Osteocyte (in vitro differentiated cells): ENCODE measurements at regions not wholly inside any gene's neighbourhood (a gene's known extent, or its start where the extent isn't known, plus 50 kb on each side); places are given as distances from the start of the nearest gene placed in this dataset.

Experiments
- DNase-seq: peaks from one replicate; pipeline ENCODE4 v3.0.0; 2021; ENCODE audit warnings: mixed read lengths; ENCODE audit not compliant: unreplicated experiment; ENCODE audit errors: extremely low spot score
- H3K27ac Mint-ChIP-seq: one replicate; pipeline ENCODE4 v1.8.0; 2021; ENCODE audit warnings: mild to moderate bottlenecking, mixed read lengths; ENCODE audit not compliant: unreplicated experiment
- H3K27me3 Mint-ChIP-seq: one replicate; pipeline ENCODE4 v1.8.0; 2021; ENCODE audit warnings: mixed read lengths; ENCODE audit not compliant: unreplicated experiment
- H3K36me3 Mint-ChIP-seq: one replicate; pipeline ENCODE4 v1.8.0; 2021; ENCODE audit warnings: mixed read lengths; ENCODE audit not compliant: unreplicated experiment
- H3K4me1 Mint-ChIP-seq: one replicate; pipeline ENCODE4 v1.8.0; 2021; ENCODE audit warnings: mixed read lengths; ENCODE audit not compliant: unreplicated experiment
- H3K4me3 Mint-ChIP-seq: one replicate; pipeline ENCODE4 v1.8.0; 2021; ENCODE audit warnings: mild to moderate bottlenecking, moderate library complexity, mixed read lengths; ENCODE audit not compliant: unreplicated experiment
- H3K9me3 Mint-ChIP-seq: one replicate; pipeline ENCODE4 v1.8.0; 2021; ENCODE audit warnings: mixed read lengths; ENCODE audit not compliant: unreplicated experiment
- CTCF ChIP-seq: fragments of 200-600 bp; sonication (generic); IDR thresholded peaks from 2 replicates; pipeline ENCODE4 v1.5.0; 2021; ENCODE audit warnings: antibody characterized with exemption, mild to moderate bottlenecking, moderate library complexity

DNA sequence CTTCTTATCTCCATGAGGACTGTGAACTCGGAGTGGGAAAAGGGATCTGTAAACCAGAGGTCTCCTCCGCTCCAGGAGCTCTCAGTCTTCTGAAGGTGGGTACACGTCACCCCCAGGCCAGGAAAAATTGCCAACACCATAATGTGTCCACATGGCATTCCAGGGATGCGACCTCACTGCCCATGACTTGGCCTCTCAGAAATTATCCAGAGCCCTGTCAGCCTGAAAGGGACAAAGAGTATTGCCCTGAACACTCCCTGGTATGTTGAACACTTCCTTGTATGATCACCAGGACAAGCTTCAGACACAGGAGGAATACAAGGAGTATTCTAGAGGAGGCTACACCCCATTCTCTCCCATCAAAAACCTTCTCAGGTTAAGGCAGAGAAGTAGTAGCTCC lies 81.0 kb upstream of the SLC7A1 start:
- TF ChIP-seq CTCF, result no peak
- H3K27me3 Mint-ChIP-seq, result no peaks in the 10 kb centered on the region
- H3K4me3 Mint-ChIP-seq, result no peak overlapping the region
- no peak for DNase-seq
- H3K36me3 Mint-ChIP-seq, result no peaks in the 10 kb centered on the region
- H3K9me3 Mint-ChIP-seq, result no peaks in the 10 kb centered on the region
- peaks cover 13% of the 10 kb centered on the region for H3K4me1 Mint-ChIP-seq
- no peak overlapping the region for H3K27ac Mint-ChIP-seq

- no peak for DNase-seq
- no peaks in the 10 kb centered on the region for H3K36me3 Mint-ChIP-seq
- H3K27ac Mint-ChIP-seq, result no peak overlapping the region
- no peaks in the 10 kb centered on the region for H3K9me3 Mint-ChIP-seq
- H3K4me3 Mint-ChIP-seq, result no peak overlapping the region
- H3K4me1 Mint-ChIP-seq, result peaks cover 13% of the 10 kb centered on the region
- H3K27me3 Mint-ChIP-seq, result no peaks in the 10 kb centered on the region
- no peak for TF ChIP-seq CTCF
These were observed 79.0 kb upstream of the SLC7A1 start for GRCh38 chr13:29674532-29674931.

DNA sequence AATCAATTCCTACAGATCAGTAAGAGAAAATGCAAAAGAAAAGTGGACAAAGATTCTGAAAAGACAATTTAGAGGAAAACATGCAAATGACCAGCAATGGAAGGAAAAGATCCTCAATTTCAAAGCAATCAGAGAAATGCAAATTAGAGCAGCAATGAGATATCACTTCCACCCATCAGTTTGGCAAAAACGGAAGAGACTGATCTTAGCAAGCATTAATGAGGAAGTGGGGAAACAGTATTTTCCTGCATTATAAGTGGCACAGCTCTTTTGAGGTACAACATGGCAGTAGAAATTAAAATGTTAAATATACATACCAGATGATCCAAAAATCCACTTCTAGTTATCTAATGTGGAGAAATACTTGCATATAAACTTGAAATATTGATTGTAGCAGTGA lies 69.1 kb upstream of the SLC7A1 start:
- no peak for TF ChIP-seq CTCF
- H3K4me3 Mint-ChIP-seq, result no peak overlapping the region
- H3K36me3 Mint-ChIP-seq, result peaks cover 7% of the 10 kb centered on the region
- H3K27me3 Mint-ChIP-seq, result peaks cover 34% of the 10 kb centered on the region
- no peak for DNase-seq
- H3K27ac Mint-ChIP-seq, result no peak overlapping the region
- H3K4me1 Mint-ChIP-seq, result no peaks in the 10 kb centered on the region
- peaks cover 18% of the 10 kb centered on the region for H3K9me3 Mint-ChIP-seq

- Mint-ChIP-seq H3K4me1 (peaks cover 5% of the 10 kb centered on the region), H3K4me3 (no peak overlapping the region), H3K27me3 (no peaks in the 10 kb centered on the region), H3K36me3 (peaks cover under 1% of the 10 kb centered on the region), H3K9me3 (peaks cover 8% of the 10 kb centered on the region), H3K27ac (no peak overlapping the region)
- TF ChIP-seq CTCF, result no peak
- DNase-seq, result no peak
These were observed 59.5 kb upstream of the SLC7A1 start for GRCh38 chr13:29654843-29655547.

GRCh38 chr13:29654384-29654783 lies 58.9 kb upstream of the SLC7A1 start:
- H3K9me3 Mint-ChIP-seq, result peaks cover 7% of the 10 kb centered on the region
- H3K27ac Mint-ChIP-seq, result no peak overlapping the region
- H3K4me1 Mint-ChIP-seq, result peaks cover 5% of the 10 kb centered on the region
- DNase-seq, result no peak
- H3K36me3 Mint-ChIP-seq, result no peaks in the 10 kb centered on the region
- H3K27me3 Mint-ChIP-seq, result no peaks in the 10 kb centered on the region
- H3K4me3 Mint-ChIP-seq, result no peak overlapping the region
- no peak for TF ChIP-seq CTCF
